ENCODE measurements at regions not wholly inside any gene's neighbourhood (a gene's known extent, or its start where the extent isn't known, plus 50 kb on each side); places are given as distances from the start of the nearest gene placed in this dataset.

DNA sequence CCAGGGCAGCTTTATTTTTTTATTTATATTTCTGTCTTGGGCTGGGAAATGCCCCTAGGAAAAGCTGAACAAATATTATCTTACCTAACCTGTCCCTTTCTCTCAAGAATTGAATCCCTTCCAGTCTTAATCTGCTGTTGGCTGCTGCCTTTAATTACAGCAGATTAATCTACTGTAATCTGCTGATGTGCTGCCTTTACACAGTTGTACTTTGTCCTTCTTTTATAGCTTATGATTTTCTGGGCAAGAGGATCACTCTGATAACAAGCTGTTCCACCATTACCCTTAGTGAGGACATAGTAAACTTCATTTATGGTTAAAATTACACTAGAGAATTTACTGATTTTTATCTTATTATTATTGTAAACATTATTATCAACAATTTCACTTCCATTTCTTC is 234.5 kb upstream of the MAN1A1 start:
- TF ChIP-seq, protein P1, sequence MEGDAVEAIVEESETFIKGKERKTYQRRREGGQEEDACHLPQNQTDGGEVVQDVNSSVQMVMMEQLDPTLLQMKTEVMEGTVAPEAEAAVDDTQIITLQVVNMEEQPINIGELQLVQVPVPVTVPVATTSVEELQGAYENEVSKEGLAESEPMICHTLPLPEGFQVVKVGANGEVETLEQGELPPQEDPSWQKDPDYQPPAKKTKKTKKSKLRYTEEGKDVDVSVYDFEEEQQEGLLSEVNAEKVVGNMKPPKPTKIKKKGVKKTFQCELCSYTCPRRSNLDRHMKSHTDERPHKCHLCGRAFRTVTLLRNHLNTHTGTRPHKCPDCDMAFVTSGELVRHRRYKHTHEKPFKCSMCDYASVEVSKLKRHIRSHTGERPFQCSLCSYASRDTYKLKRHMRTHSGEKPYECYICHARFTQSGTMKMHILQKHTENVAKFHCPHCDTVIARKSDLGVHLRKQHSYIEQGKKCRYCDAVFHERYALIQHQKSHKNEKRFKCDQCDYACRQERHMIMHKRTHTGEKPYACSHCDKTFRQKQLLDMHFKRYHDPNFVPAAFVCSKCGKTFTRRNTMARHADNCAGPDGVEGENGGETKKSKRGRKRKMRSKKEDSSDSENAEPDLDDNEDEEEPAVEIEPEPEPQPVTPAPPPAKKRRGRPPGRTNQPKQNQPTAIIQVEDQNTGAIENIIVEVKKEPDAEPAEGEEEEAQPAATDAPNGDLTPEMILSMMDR (conservative IDR thresholded peaks at IDR 0.05; ENCODE audit: low read length), result no peak
- no peak for TF ChIP-seq EZH2phosphoT487 (IDR thresholded peaks at IDR 0.05; ENCODE audit: borderline replicate concordance, low read depth, low read length)
